ENCODE measurements at regions not wholly inside any gene's neighbourhood (a gene's known extent, or its start where the extent isn't known, plus 50 kb on each side); places are given as distances from the start of the nearest gene placed in this dataset.

DNA sequence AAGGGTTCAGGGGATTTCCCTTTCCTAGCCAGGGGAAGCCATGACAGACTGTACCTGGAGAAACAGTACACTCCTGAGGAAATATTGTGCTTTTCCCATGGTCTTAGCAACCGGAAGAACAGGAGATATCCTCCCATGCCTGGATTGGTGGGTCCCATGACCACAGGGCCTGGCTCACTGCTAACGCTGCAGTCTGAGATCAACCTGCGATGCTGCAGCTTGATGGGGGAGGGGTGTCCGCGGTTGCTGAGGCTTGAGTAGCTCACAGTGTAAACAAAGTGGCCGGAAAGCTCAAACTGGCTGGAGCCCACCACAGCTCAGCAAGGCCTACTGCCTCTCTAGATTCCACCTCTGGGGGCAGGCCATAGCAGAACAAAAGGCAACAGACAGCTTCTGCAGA lies 819.5 kb downstream of the TECRL start:
- BruUV-seq (replicated peaks) = no TSS peak
- ChIA-PET CTCF (interaction anchor here (0.6 kb wide), 2 partner anchors 129 to 508 kb away, joined by 3 to 7 read pairs; no protein-coding TSS in a partner anchor), POLR2A (no interaction called here)
- peaks cover 7% of the 10 kb centered on the region for H3K9me3 Mint-ChIP-seq (ENCODE audit: unreplicated experiment)
- H3K4me3 Mint-ChIP-seq (ENCODE audit: unreplicated experiment) = no peak overlapping the region
- H3K27ac Mint-ChIP-seq (ENCODE audit: low read depth, unreplicated experiment) = no peak overlapping the region
- H3K36me3 Mint-ChIP-seq (ENCODE audit: insufficient read depth, unreplicated experiment) = no peaks in the 10 kb centered on the region
- intact Hi-C loops (cut with micrococcal nuclease) = no loop called here
- TF ChIP-seq, protein P1, sequence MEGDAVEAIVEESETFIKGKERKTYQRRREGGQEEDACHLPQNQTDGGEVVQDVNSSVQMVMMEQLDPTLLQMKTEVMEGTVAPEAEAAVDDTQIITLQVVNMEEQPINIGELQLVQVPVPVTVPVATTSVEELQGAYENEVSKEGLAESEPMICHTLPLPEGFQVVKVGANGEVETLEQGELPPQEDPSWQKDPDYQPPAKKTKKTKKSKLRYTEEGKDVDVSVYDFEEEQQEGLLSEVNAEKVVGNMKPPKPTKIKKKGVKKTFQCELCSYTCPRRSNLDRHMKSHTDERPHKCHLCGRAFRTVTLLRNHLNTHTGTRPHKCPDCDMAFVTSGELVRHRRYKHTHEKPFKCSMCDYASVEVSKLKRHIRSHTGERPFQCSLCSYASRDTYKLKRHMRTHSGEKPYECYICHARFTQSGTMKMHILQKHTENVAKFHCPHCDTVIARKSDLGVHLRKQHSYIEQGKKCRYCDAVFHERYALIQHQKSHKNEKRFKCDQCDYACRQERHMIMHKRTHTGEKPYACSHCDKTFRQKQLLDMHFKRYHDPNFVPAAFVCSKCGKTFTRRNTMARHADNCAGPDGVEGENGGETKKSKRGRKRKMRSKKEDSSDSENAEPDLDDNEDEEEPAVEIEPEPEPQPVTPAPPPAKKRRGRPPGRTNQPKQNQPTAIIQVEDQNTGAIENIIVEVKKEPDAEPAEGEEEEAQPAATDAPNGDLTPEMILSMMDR (IDR thresholded peaks at IDR 0.05; ENCODE audit: unreplicated experiment) = no peak
- no peaks in the 10 kb centered on the region for H3K27me3 Mint-ChIP-seq (ENCODE audit: insufficient read depth, unreplicated experiment)
- DNase-seq (ENCODE audit: unreplicated experiment) = no peak
- H3K4me1 Mint-ChIP-seq (ENCODE audit: insufficient read depth, unreplicated experiment) = no peaks in the 10 kb centered on the region

DNA sequence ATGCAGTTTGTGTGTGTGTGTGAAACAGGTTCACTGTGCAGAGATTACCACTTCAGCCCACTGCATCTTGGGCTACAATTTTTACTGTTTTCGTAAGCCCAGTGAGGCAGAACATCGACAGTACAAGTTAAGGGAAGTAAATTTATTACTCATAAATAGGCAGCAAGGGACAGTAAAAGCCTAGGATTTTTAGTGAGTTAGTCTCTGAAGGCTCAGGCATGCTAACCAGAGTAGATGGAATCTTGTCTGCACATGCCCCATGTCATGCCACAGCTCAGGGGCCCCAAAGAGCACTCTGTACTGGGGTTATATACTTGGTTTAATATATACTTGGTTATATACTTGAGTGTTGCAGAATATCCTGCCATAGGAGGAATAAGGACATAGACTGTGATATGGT lies 825.7 kb downstream of the TECRL start:
- no peak overlapping the region for H3K4me3 Mint-ChIP-seq (ENCODE audit: unreplicated experiment)
- TF ChIP-seq, protein P1 (IDR thresholded peaks at IDR 0.05; ENCODE audit: unreplicated experiment) = no peak
- BruUV-seq (replicated peaks) = no TSS peak
- H3K9me3 Mint-ChIP-seq (ENCODE audit: unreplicated experiment) = no peaks in the 10 kb centered on the region
- ChIA-PET POLR2A (interaction anchor here (0.7 kb wide), 1 partner anchor 66 kb away, joined by 3 read pairs; no protein-coding TSS in a partner anchor), CTCF (interaction anchor here (0.6 to 1.6 kb wide), 5 partner anchors 9 to 922 kb away, joined by 3 to 5 read pairs (median 3); no protein-coding TSS in a partner anchor)
- H3K27ac Mint-ChIP-seq (ENCODE audit: low read depth, unreplicated experiment) = no peak overlapping the region
- H3K27me3 Mint-ChIP-seq (ENCODE audit: insufficient read depth, unreplicated experiment) = no peaks in the 10 kb centered on the region
- no peak for DNase-seq (ENCODE audit: unreplicated experiment)
- no peaks in the 10 kb centered on the region for H3K36me3 Mint-ChIP-seq (ENCODE audit: insufficient read depth, unreplicated experiment)
- intact Hi-C loops (cut with micrococcal nuclease) = no loop called here
- H3K4me1 Mint-ChIP-seq (ENCODE audit: insufficient read depth, unreplicated experiment) = no peaks in the 10 kb centered on the region

DNA sequence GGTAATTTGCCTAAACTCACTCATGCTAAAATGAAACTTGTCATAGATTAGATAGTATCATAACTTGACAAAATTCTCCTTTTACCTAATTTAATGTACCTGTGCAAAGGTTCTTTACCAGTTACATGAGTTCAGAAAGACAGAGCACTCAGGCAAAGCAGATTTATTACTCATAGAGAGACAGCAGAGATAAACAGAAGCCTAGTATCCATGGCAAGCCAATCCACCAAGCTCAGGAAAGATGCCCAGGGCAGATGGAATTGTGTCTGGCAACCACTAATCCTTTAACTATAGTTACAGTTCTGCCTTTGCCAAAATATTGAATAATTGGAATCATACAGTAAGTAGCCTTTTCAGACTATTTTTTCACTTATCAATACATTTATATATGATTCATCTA lies 826.2 kb downstream of the TECRL start:
- DNase-seq (ENCODE audit: unreplicated experiment) = no peak
- Mint-ChIP-seq H3K9me3 (ENCODE audit: unreplicated experiment) (peaks cover 1% of the 10 kb centered on the region), H3K36me3 (ENCODE audit: insufficient read depth, unreplicated experiment) (no peaks in the 10 kb centered on the region), H3K27ac (ENCODE audit: low read depth, unreplicated experiment) (no peak overlapping the region), H3K27me3 (ENCODE audit: insufficient read depth, unreplicated experiment) (no peaks in the 10 kb centered on the region), H3K4me1 (ENCODE audit: insufficient read depth, unreplicated experiment) (no peaks in the 10 kb centered on the region), H3K4me3 (ENCODE audit: unreplicated experiment) (no peak overlapping the region)
- BruUV-seq (replicated peaks) = no TSS peak
- ChIA-PET POLR2A (interaction anchor here (0.7 kb wide), 1 partner anchor 65 kb away, joined by 3 read pairs; no protein-coding TSS in a partner anchor), CTCF (interaction anchor here (0.6 to 1.6 kb wide), 3 partner anchors 9 to 20 kb away, joined by 3 to 5 read pairs (median 4); no protein-coding TSS in a partner anchor)
- intact Hi-C loops (cut with micrococcal nuclease) = no loop called here
- TF ChIP-seq, protein P1 (IDR thresholded peaks at IDR 0.05; ENCODE audit: unreplicated experiment) = no peak

DNA sequence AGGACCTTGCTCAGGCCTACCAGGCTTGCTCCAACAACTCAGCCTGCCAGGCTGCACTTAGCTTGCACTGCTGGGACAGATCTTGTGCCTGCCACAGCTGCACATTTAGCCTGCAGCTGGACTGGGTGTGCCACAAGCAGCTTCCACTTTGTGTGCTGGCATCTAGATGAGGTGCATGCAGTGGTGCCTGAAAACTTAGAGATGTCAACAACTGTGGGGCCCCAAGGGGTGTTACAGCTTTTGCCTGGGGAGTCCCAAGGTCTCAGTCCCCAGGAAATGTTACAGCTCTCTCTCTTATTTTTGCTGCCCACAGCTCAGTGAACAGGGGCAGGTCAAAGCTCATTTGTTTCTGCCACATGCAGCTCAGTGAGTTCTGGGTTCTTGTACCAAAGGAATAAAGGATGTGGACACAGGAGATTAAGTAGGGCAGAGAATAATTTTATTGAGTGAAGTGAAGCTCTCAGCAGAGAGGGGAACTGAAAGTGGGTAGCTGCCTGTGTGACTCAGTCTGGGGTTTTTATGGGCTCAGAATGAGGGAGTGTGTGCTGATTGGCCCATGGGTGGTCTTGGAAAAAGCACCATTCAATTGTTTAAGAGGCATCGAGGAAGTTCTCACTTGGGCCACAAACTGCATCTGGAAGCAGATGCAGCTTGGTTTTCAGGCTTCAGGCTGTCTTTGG lies 828.3 kb downstream of the TECRL start:
- no peak for DNase-seq (ENCODE audit: unreplicated experiment)
- peaks cover 8% of the 10 kb centered on the region for H3K9me3 Mint-ChIP-seq (ENCODE audit: unreplicated experiment)
- POLR2A ChIA-PET = no interaction called here
- H3K36me3 Mint-ChIP-seq (ENCODE audit: insufficient read depth, unreplicated experiment) = no peaks in the 10 kb centered on the region
- H3K4me3 Mint-ChIP-seq (ENCODE audit: unreplicated experiment) = no peak overlapping the region
- no peak overlapping the region for H3K27ac Mint-ChIP-seq (ENCODE audit: low read depth, unreplicated experiment)
- no peaks in the 10 kb centered on the region for H3K27me3 Mint-ChIP-seq (ENCODE audit: insufficient read depth, unreplicated experiment)
- CTCF ChIA-PET = interaction anchor here (1.1 to 1.2 kb wide), 2 partner anchors 18 to 214 kb away, joined by 3 to 6 read pairs; no protein-coding TSS in a partner anchor
- intact Hi-C loops (cut with micrococcal nuclease) = no loop called here
- H3K4me1 Mint-ChIP-seq (ENCODE audit: insufficient read depth, unreplicated experiment) = no peaks in the 10 kb centered on the region
- TF ChIP-seq, protein P1 (IDR thresholded peaks at IDR 0.05; ENCODE audit: unreplicated experiment) = no peak
- no TSS peak for BruUV-seq (replicated peaks)

Data from MCF 10A (cell line).